ENCODE measurements at regions not wholly inside any gene's neighbourhood (a gene's known extent, or its start where the extent isn't known, plus 50 kb on each side); places are given as distances from the start of the nearest gene placed in this dataset.
A peak's percentile ranks its signal among the peaks of the same experiment; 100 is the strongest.

GRCh38 chr3:154013736-154014135, 107.5 kb upstream of the ARHGEF26 start:
- no peak for DNase-seq

- no peak for DNase-seq
Observed at GRCh38 chr3:154015307-154015706, 105.9 kb upstream of the ARHGEF26 start.

GRCh38 chr3:154018100-154018696, 103.0 kb upstream of the ARHGEF26 start:
- peak; percentile 72 for DNase-seq

- no peak for DNase-seq
Observed at GRCh38 chr3:154022606-154023005, 98.6 kb upstream of the ARHGEF26 start.

- no peak for DNase-seq
Observed at GRCh38 chr3:154023148-154023547, 98.0 kb upstream of the ARHGEF26 start.

GRCh38 chr3:154025007-154025406, 96.2 kb upstream of the ARHGEF26 start:
- no peak for DNase-seq

GRCh38 chr3:154029926-154030325, 91.3 kb upstream of the ARHGEF26 start:
- no peak for DNase-seq

GRCh38 chr3:154034797-154035330, 86.3 kb upstream of the ARHGEF26 start:
- DNase-seq, result no peak

GRCh38 chr3:154040283-154040682, 80.9 kb upstream of the ARHGEF26 start:
- peak; percentile 57 for DNase-seq

- no peak for DNase-seq
Observed at GRCh38 chr3:154044671-154045070, 76.5 kb upstream of the ARHGEF26 start.

GRCh38 chr3:154050216-154050615, 71.0 kb upstream of the ARHGEF26 start:
- DNase-seq, result no peak

- no peak for DNase-seq
Observed at GRCh38 chr3:154050766-154051165, 70.4 kb upstream of the ARHGEF26 start.

- no peak for DNase-seq
Observed at GRCh38 chr3:154059833-154060232, 61.4 kb upstream of the ARHGEF26 start.

GRCh38 chr3:154060238-154061000, 60.8 kb upstream of the ARHGEF26 start:
- no peak for DNase-seq

GRCh38 chr3:154061001-154061370, 60.2 kb upstream of the ARHGEF26 start:
- no peak for DNase-seq

GRCh38 chr3:154062513-154062912, 58.7 kb upstream of the ARHGEF26 start:
- no peak for DNase-seq

GRCh38 chr3:154071146-154071545, 50.0 kb upstream of the ARHGEF26 start:
- peak; percentile 52 for DNase-seq
